SK-N-SH (cell line): ENCODE measurements at regions not wholly inside any gene's neighbourhood (a gene's known extent, or its start where the extent isn't known, plus 50 kb on each side); places are given as distances from the start of the nearest gene placed in this dataset.

Source experiments
- CTCF ChIA-PET: fragments of 300-600, 350-600 bp; formaldehyde crosslinking; extraction: SDS; loops from one replicate; lab custom pipeline; 2021; lab: Yijun Ruan, JAX
- POLR2A ChIA-PET: fragments of 350-600 bp; sonication (Branson Sonifier 250); formaldehyde crosslinking; extraction: SDS; loops from one replicate; lab custom pipeline; 2020; ENCODE audit warnings: antibody characterized with exemption, inconsistent platforms; lab: Yijun Ruan, JAX
- DNase-seq: peaks from one replicate; pipeline ENCODE4 v3.0.0; 2012
- H2AFZ ChIP-seq: fragments of 200-600 bp; sonication (generic); 2 replicates; pipeline ENCODE4 v1.8.1; 2016; ENCODE audit warnings: antibody characterized with exemption, mild to moderate bottlenecking, low read depth
- H3F3A ChIP-seq: fragments of 200-600 bp; sonication (generic); replicated peaks from 2 replicates; pipeline ENCODE3; 2016; ENCODE audit warnings: antibody characterized with exemption, mild to moderate bottlenecking; ENCODE audit not compliant: insufficient read depth
- H3K27ac ChIP-seq, 2 experiments: fragments of 200-500 bp in 1 of 2; fragments of 200-600 bp in 1 of 2; sonication (Bioruptor generic) in 1 of 2; sonication (generic), shearing (Covaris generic) in 1 of 2; 2 replicates each; pipeline versions ENCODE4 v1.5.1 to v1.6.1; 2014 to 2016; ENCODE audit warnings: low read depth in 2 of 2, inconsistent platforms in 1 of 2, low read length in 1 of 2, mild to moderate bottlenecking in 1 of 2, mixed read lengths in 1 of 2
- H3K27me3 ChIP-seq: fragments of 200-600 bp; sonication (generic), shearing (Covaris generic); 2 replicates; pipeline ENCODE4 v1.6.1; 2016; ENCODE audit warnings: mixed run types; ENCODE audit not compliant: insufficient read depth
- H3K36me3 ChIP-seq, 2 experiments: fragments of 200-500 bp in 1 of 2; fragments of 200-600 bp in 1 of 2; sonication (Bioruptor generic) in 1 of 2; sonication (generic) in 1 of 2; replicated peaks in 1 of 2; 2 replicates each; pipeline versions ENCODE3 to v1.5.1; 2014 to 2016; ENCODE audit warnings: low read length in 1 of 2, mild to moderate bottlenecking in 1 of 2; ENCODE audit not compliant: insufficient read depth in 2 of 2, control insufficient read depth in 1 of 2
- H3K4me1 ChIP-seq, 2 experiments: fragments of 200-500 bp in 1 of 2; fragments of 200-600 bp in 1 of 2; sonication (Bioruptor generic) in 1 of 2; sonication (generic), shearing (Covaris generic) in 1 of 2; 2 replicates each; pipeline versions ENCODE4 v1.5.1 to v1.6.1; 2014 to 2016; ENCODE audit warnings: low read depth in 1 of 2, low read length in 1 of 2, mixed run types in 1 of 2; ENCODE audit not compliant: insufficient read depth in 2 of 2, control insufficient read depth in 1 of 2
- H3K4me2 ChIP-seq: fragments of 200-600 bp; sonication (generic), shearing (Covaris generic); 2 replicates; pipeline ENCODE4 v1.6.1; 2017; ENCODE audit warnings: mixed run types
- H3K4me3 ChIP-seq, 2 experiments: fragments of 200-500 bp in 1 of 2; fragments of 200-600 bp in 1 of 2; sonication (Bioruptor generic) in 1 of 2; sonication (generic), shearing (Covaris generic) in 1 of 2; 2 replicates each; pipeline versions ENCODE4 v1.5.1 to v1.8.1; 2014 to 2016; ENCODE audit warnings: low read depth in 2 of 2, inconsistent platforms in 1 of 2, low read length in 1 of 2, mild to moderate bottlenecking in 1 of 2, mixed read lengths in 1 of 2, moderate library complexity in 1 of 2
- H3K79me2 ChIP-seq: fragments of 200-600 bp; sonication (generic); 2 replicates; pipeline ENCODE4 v1.8.1; 2017; ENCODE audit warnings: mild to moderate bottlenecking; ENCODE audit not compliant: insufficient read depth
- H3K9ac ChIP-seq: fragments of 200-600 bp; sonication (generic); 2 replicates; pipeline ENCODE4 v1.6.1; 2017; ENCODE audit warnings: mixed run types
- H3K9me2 ChIP-seq: fragments of 200-600 bp; sonication (generic); 2 replicates; pipeline ENCODE4 v1.6.1; 2017; ENCODE audit warnings: mixed run types
- H3K9me3 ChIP-seq: fragments of 200-600 bp; sonication (generic); 2 replicates; pipeline ENCODE4 v1.6.1; 2017; ENCODE audit warnings: mixed run types, mild to moderate bottlenecking, moderate library complexity
- H4K20me1 ChIP-seq: fragments of 200-600 bp; sonication (generic); 2 replicates; pipeline ENCODE4 v1.6.1; 2017; ENCODE audit warnings: mild to moderate bottlenecking, mixed run types; ENCODE audit not compliant: insufficient read depth
- CHD2 ChIP-seq: fragments of 150-350 bp; IDR thresholded peaks from 2 replicates; pipeline ENCODE4 v1.6.1; 2018; ENCODE audit warnings: low read length; ENCODE audit not compliant: partially characterized antibody
- EZH2phosphoT487 ChIP-seq: fragments of 200-600 bp; sonication (generic); IDR thresholded peaks from 2 replicates; pipeline ENCODE4 v1.6.1; 2017; ENCODE audit warnings: low read depth, mixed run types, mild to moderate bottlenecking, antibody characterized with exemption, moderate library complexity, borderline replicate concordance
- FOXJ3 ChIP-seq: sonication (generic); formaldehyde crosslinking; IDR thresholded peaks from 2 replicates; pipeline ENCODE4 v1.5.1; 2020; ENCODE audit warnings: mild to moderate bottlenecking, missing genetic modification reagents
- FOXM1 ChIP-seq: IDR thresholded peaks from 2 replicates; pipeline ENCODE4 v1.4.0; 2012; ENCODE audit warnings: low read depth, mild to moderate bottlenecking
- GABPA ChIP-seq: IDR thresholded peaks from 2 replicates; pipeline ENCODE4 v1.4.0; 2012; ENCODE audit warnings: low read depth, mild to moderate bottlenecking
- GATA2 ChIP-seq: sonication (generic); formaldehyde crosslinking; IDR thresholded peaks from 2 replicates; pipeline ENCODE4 v1.5.0; 2020; ENCODE audit warnings: mild to moderate bottlenecking, missing genetic modification reagents
- IRF3 ChIP-seq: fragments of 150-350 bp; IDR thresholded peaks from 2 replicates; pipeline ENCODE4 v1.6.1; 2016; ENCODE audit warnings: mild to moderate bottlenecking, low read depth, low read length
- MAX ChIP-seq: IDR thresholded peaks from 2 replicates; pipeline ENCODE4 v1.4.0; 2012; ENCODE audit warnings: low read depth
- MEF2A ChIP-seq: IDR thresholded peaks from 2 replicates; pipeline ENCODE4 v1.4.0; 2012; ENCODE audit warnings: low read depth, borderline replicate concordance
- NFIC ChIP-seq: IDR thresholded peaks from 2 replicates; pipeline ENCODE4 v1.4.0; 2012; ENCODE audit warnings: borderline replicate concordance
- PBX3 ChIP-seq: IDR thresholded peaks from 2 replicates; pipeline ENCODE4; 2012
- POLR2AphosphoS5 ChIP-seq: IDR thresholded peaks from 2 replicates; pipeline ENCODE4 v1.6.1; 2012; ENCODE audit warnings: low read depth, low read length
- RAD21 ChIP-seq: IDR thresholded peaks from 2 replicates; pipeline ENCODE4 v1.6.1; 2012; ENCODE audit warnings: mild to moderate bottlenecking, low read length
- REST ChIP-seq: IDR thresholded peaks from 2 replicates; pipeline ENCODE4 v1.6.1; 2012; ENCODE audit warnings: mild to moderate bottlenecking, low read depth, low read length, moderate library complexity
- RXRA ChIP-seq: IDR thresholded peaks from 2 replicates; pipeline ENCODE4 v1.4.0; 2012; ENCODE audit warnings: low read depth, mild to moderate bottlenecking, borderline replicate concordance
- SMC3 ChIP-seq: IDR thresholded peaks from 2 replicates; pipeline ENCODE4 v1.6.1; 2012; ENCODE audit warnings: low read depth, low read length, improper control_type of control experiment
- TEAD4 ChIP-seq: IDR thresholded peaks from 2 replicates; pipeline ENCODE4 v1.4.0; 2012; ENCODE audit warnings: mild to moderate bottlenecking, borderline replicate concordance; ENCODE audit not compliant: insufficient read depth
- USF1 ChIP-seq: IDR thresholded peaks from 2 replicates; pipeline ENCODE4 v1.4.0; 2012; ENCODE audit warnings: low read depth, borderline replicate concordance
- WGBS: methylation state at CpG from one replicate; pipeline ENCODE4 v1.1.6; 2017; ENCODE audit warnings: low lambda C conversion rate; 5-methylcytosine and 5-hydroxymethylcytosine counted together

GRCh38 chr2:126843081-126843480 lies 55.6 kb upstream of the TEX51 start:
- Histone ChIP-seq H3K79me2 (no peaks in the 10 kb centered on the region), H3K4me3 (no peak overlapping the region), H3K9ac (no peak overlapping the region), H3K27ac (no peak overlapping the region), H3K27me3 (no peaks in the 10 kb centered on the region), H3F3A (no peaks in the 10 kb centered on the region), H3K4me1 (no peaks in the 10 kb centered on the region), H3K9me3 (no peaks in the 10 kb centered on the region), H3K9me2 (no peaks in the 10 kb centered on the region), H3K4me2 (no peak overlapping the region)
- POLR2A ChIA-PET: no interaction called here
- no peak for DNase-seq
- no peak for TF ChIP-seq GABPA
- TF ChIP-seq SMC3: no peak
- TF ChIP-seq PBX3: no peak
- no peak for TF ChIP-seq TEAD4
- no peak for TF ChIP-seq REST
- no peak for TF ChIP-seq IRF3
- no peak for TF ChIP-seq NFIC
- TF ChIP-seq MAX: no peak
- no peak for TF ChIP-seq FOXJ3 (CRISPR knock-in tag)
- no peak for TF ChIP-seq USF1
- TF ChIP-seq RAD21: no peak
- TF ChIP-seq GATA2: no peak
- TF ChIP-seq POLR2AphosphoS5: no peak
- no peak for TF ChIP-seq EZH2phosphoT487
- TF ChIP-seq MEF2A: no peak
- no peak for TF ChIP-seq CHD2
- no peak for TF ChIP-seq RXRA
- TF ChIP-seq FOXM1: no peak
- TF ChIP-seq, all 33 proteins: peak for 0
- H2AFZ ChIP-seq: no peak overlapping the region
- no peaks in the 10 kb centered on the region for H3K36me3 ChIP-seq
- CTCF ChIA-PET: interaction anchor here (1.1 to 1.4 kb wide), 2 partner anchors 128 to 182 kb away, joined by 3 to 4 read pairs; no protein-coding TSS in a partner anchor
- H4K20me1 ChIP-seq: no peaks in the 10 kb centered on the region
- 5% methylated on average over 1 of the region's 1 CpG for WGBS
